ENCODE measurements at regions not wholly inside any gene's neighbourhood (a gene's known extent, or its start where the extent isn't known, plus 50 kb on each side); places are given as distances from the start of the nearest gene placed in this dataset.

GRCh38 chr16:31699601-31700000 is 171.9 kb downstream of the AHSP start:
- Mint-ChIP-seq H3K9me3 (no peaks in the 10 kb centered on the region; the same call in 1 of the 3 replicates), H3K4me1 (peaks cover 7% of the 10 kb centered on the region; the same call in 2 of the 3 replicates), H3K36me3 (ENCODE audit: low read depth) (peaks cover 23% of the 10 kb centered on the region), H3K27ac (no peak overlapping the region), H3K27me3 (ENCODE audit: insufficient read depth, low read depth, poor library complexity) (peaks cover 2% of the 10 kb centered on the region), H3K4me3 (no peak overlapping the region)
- H3K4me3 ChIP-seq = no peak overlapping the region
- DNase-seq (ENCODE audit: low spot score) = no peak
- 0 out of 2 replicates have a peak, but pooled peaks cover 3% of the 10 kb centered on the region for H4K20me1 ChIP-seq (replicated peaks; ENCODE audit: insufficient read depth)
- H3K27me3 ChIP-seq (ENCODE audit: insufficient read depth) = no peaks in the 10 kb centered on the region
- 0 out of 2 replicates have a peak overlapping the region, but pooled peaks have one; percentile 28 for H2AFZ ChIP-seq
- TF ChIP-seq ZNF462 (CRISPR knock-in tag; IDR thresholded peaks at IDR 0.05) (no peak), NANOG (IDR thresholded peaks at IDR 0.05; ENCODE audit: borderline replicate concordance) (no peak), ZNF114 (CRISPR knock-in tag; IDR thresholded peaks at IDR 0.05) (no peak), EZH2 (IDR thresholded peaks at IDR 0.05; ENCODE audit: low read depth, unreplicated experiment) (no peak), CREB1 (CRISPR knock-in tag; IDR thresholded peaks at IDR 0.05; ENCODE audit: low read depth) (no peak), EZH2phosphoT487 (IDR thresholded peaks at IDR 0.05; ENCODE audit: unreplicated experiment) (no peak), ZNF331 (CRISPR knock-in tag; IDR thresholded peaks at IDR 0.05; ENCODE audit: low read depth) (no peak), ETS1 (IDR thresholded peaks at IDR 0.05) (no peak), REST (IDR thresholded peaks at IDR 0.05; ENCODE audit: unreplicated experiment) (no peak), JUNB (IDR thresholded peaks at IDR 0.05; ENCODE audit: unreplicated experiment) (no peak), CTCF (conservative IDR thresholded peaks at IDR 0.05; ENCODE audit: low read depth in 2 of 2) (no peak), STAT1 (IDR thresholded peaks at IDR 0.05; ENCODE audit: unreplicated experiment) (no peak)
- ATAC-seq = no peak
- H3F3A ChIP-seq (replicated peaks; ENCODE audit: low read depth) = no peaks in the 10 kb centered on the region
- H3K36me3 ChIP-seq (ENCODE audit: insufficient read depth) = no peaks in the 10 kb centered on the region
- H3K9me2 ChIP-seq (ENCODE audit: insufficient read depth) = no peaks in the 10 kb centered on the region
- H3K4me2 ChIP-seq = no peak overlapping the region
- peaks cover 16% of the 10 kb centered on the region for H3K79me2 ChIP-seq (replicated peaks; ENCODE audit: insufficient read depth)
- peaks cover 3% of the 10 kb centered on the region; the same call in 1 of the 2 replicates for H3K4me1 ChIP-seq (ENCODE audit: insufficient read depth)
- no peak overlapping the region for H3K27ac ChIP-seq (ENCODE audit: low read depth)
